SIG-M5 (cell line): ENCODE measurements at regions not wholly inside any gene's neighbourhood (a gene's known extent, or its start where the extent isn't known, plus 50 kb on each side); places are given as distances from the start of the nearest gene placed in this dataset.
"Not testable (repeated sequence)": the region's sequence is repeated elsewhere in the genome, so short reads cannot be mapped to it uniquely, and the experiment has no call there.

Experiments
- DNase-seq: peaks from one replicate; lab custom pipeline; 2025; lab: John Stamatoyannopoulos, UW

DNA sequence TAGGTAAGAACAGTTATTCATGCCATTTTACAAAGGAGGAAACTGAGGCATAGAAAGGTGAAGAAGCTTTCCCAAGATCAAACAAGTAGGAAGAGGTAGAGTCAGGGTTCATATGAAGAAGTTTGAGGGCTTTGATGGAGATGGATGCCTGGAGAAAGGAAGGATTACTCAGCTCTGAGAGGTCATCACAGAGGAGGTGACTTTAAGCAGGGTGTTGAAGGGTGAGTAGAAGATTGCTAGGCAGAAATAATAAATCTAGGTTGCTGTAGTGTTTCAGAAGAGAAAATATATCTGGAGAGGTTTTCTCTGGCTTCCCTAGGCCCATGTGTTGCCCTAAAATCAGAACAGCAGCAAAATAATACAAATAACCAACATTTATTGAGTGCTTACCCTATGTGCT is 196.3 kb downstream of the PALM2AKAP2 start:
- DNase-seq: no peak

GRCh38 chr9:109977521-109977920 is 197.5 kb downstream of the PALM2AKAP2 start:
- DNase-seq: no peak

DNA sequence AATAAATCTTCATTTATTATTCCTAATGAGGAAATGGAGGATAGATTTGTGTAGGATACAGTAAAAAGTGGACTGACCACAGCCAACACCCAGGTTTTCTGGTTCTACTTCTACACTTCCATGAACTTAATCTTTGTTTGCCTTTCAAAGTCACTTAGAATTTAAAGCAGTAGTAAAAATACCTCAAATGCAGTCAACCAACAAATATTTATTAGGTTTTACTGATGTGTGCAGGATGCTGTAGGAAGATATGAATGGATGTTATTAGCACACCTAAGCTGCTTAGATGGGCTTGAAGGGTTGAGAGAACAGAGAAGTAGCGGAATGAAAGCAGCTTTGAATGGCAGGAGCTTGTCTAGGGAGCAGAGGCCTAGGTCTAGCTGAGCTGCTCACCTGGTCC is 201.1 kb downstream of the PALM2AKAP2 start:
- no peak for DNase-seq

DNA sequence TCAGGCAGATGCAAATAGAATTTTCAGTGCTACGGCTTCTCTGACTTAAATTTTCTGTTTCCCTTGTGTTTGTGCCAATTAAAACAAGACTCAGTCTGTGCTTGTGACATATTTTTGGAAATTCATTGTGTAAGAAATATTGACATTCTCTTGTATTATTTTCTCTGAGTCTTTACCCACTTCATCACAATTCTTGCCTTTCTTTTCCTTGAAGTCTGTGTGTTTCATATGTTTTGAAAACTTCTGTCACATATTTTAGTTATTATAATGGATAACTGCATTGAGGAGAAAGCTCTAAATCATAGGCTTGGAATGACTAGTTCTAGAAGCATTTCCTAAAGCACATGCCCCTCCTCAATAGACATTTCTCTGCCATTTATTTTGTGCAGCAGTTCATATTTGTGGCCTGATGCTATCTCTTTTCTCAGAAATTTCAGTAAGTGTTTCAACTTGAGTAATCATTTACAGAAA is 206.6 kb downstream of the PALM2AKAP2 start:
- DNase-seq: no peak

- DNase-seq: no peak
Measured at GRCh38 chr9:109989296-109989695, 209.3 kb downstream of the PALM2AKAP2 start.

DNA sequence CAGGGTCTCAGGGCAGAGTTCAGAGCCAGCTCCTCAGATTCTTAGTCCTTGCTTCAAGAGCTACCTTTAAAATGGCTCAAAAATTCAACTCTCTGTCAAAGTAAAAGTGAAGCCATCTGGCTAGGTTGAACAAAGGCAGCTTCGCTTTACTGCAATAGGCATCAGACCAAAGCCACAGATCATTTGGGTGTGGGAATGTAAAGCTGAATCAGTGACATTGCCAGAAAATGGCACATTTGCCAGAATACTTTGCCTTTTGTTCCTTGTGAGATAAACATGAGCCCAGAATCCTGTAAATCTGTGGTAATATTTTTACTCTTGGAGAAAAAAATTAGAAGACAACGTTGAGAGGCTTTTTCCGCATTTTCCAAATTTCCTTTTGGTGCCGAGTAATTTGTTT is 210.5 kb downstream of the PALM2AKAP2 start:
- no peak for DNase-seq

DNA sequence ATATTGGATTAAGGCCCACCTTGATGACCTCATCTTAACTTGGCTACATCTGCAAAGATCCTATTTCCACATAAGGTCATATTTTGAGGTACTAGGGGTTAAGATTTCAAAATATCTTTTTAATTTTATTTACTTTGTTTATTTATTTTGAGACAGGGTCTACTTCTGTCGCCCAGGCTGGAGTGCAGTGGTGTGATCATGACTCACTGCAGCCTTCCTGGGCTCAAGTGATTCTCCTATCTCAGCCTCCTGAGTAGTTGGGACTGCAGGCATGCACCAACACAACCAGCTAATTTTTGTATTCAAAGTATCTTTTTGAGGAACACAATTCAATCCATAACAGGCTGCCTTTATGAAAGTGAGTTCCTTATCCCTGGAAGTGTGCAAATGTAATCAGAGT is 212.3 kb downstream of the PALM2AKAP2 start:
- DNase-seq: no peak

DNA sequence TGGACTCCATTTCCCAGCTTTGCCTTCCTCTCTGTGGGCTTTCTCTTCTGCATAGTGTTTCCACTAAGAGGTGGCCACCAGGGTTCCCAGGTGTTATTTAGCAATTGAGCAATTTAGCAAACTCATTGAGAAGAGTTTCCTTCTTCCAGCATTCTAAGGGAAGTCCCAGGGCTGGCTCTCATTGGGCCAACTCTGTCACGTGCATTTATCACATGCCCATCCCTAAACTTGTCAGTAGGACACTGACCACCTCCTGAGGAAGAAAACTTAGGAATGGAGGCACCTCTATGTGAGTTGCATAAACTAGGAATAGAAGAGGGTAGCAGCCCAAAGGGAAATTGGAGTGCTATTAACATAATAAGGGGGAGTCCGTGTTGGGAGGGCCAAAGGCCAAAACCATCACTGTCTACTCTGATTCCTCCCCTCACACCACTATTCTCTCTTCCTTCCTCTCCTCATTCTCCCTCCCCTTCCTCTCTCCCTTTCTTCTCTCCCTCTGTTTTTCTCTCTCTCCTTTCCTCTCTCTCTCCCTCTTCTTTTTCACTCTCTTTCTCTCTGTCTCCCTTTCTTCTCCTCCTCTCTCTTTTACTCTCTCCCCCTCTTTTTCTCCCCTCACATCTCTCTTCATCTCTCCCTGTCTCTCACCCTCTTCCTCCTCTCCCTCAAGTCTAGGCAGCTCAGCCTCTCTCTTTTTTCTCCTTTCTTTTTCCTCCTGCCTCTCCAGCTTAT is 213.4 kb downstream of the PALM2AKAP2 start:
- DNase-seq: no peak

- DNase-seq: no peak
Measured at GRCh38 chr9:109994141-109994540, 213.8 kb downstream of the C9orf152 start.

- DNase-seq: no peak
Measured at GRCh38 chr9:109996936-109997580, 210.9 kb downstream of the C9orf152 start.

DNA sequence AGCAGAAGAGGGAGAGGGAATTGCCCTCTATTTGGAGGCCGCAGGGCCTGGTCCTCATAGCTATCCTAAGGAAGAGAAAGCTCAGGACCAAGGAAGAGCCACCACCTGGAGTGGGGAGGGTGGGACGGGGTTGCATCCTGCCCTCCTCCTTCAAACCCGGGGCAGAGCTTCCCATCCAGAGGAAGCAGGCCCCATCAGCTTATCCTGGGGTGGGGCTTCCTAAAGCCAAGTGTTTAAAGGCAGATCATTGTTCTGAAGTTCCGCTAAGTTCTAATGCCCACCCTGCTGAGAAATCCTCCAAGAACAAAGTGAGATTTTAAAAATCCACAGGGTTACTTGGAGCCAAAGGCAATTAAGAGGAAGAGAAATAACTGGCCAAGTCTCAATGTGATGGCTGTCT is 210.3 kb downstream of the C9orf152 start:
- DNase-seq: no peak

- not testable (repeated sequence) for DNase-seq
Measured at GRCh38 chr9:110005521-110005920, 202.4 kb downstream of the C9orf152 start.

DNA sequence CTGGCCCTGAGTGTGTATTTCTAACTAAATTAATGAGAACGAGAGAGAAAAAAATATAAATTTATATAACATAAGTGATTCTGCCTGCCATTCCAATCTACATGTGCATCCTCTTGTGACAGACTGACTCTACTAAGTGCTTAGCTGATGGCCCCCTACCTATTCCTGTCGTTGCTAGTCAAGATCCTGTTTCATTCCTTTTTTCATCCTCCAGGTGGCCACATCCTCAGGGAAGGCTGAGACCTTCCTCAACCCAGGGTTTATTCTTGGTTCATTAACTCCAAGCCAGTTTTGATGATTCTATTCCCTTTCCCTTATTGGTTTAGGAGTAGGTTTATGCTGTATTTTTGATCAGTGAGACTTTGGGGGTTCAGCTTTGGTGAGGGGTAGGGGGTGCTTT is 201.3 kb downstream of the C9orf152 start:
- no peak for DNase-seq

DNA sequence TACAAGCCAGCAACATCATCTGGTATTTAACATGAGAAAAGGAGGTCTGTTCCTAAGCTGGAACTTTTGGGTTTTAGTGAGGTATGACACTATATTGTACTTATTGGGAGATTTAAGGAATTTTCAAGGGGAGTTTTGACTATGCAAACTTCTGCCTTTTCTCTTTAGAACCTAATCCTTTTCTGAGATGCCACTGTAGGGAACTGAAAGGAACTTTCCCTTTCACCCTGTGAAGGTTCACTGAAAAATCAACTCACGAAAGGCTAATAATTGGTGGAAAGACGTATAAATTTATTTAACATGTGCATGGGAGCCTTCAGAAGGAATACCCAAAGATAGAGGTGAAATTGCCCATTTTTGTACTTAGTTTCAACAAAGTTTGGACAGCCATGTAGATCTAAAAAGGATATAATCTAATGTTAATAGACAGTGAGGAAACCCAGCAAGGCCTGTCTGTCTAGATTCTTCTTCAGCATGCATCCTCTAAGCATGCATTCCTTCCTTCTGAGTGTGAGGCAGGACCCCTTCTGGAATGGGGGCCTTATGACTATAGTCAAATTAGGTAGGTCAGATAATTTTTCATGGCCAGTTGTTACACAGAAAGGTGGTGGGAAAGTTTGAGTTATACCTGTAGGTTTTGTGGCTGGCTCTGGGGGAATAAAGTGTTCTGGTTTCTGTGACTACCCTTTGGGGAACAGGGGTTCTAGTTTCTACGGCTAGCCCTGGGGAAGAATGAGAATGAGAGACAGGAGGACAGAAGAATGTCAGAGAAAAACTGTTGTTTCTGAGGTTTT is 200.3 kb downstream of the C9orf152 start:
- DNase-seq: no peak

DNA sequence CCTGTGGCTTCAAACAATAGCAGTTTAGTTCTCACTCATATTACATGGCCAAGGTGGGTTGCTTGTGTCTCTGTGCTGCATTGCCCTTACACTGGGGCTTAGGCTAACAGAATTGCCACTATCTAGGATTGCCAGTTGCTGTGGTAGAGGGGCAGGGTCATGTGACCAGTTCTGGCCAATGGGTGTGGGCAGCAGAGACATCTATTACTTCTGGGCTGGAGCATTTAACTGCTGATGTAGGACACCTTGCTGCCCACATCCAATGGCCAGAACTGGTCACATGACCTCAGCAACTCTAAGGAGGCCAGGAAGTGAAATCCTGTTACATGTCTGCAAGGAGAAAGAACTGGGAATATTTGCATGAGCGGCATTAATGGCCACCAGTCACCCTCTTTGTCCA is 199.3 kb downstream of the C9orf152 start:
- no peak for DNase-seq

DNA sequence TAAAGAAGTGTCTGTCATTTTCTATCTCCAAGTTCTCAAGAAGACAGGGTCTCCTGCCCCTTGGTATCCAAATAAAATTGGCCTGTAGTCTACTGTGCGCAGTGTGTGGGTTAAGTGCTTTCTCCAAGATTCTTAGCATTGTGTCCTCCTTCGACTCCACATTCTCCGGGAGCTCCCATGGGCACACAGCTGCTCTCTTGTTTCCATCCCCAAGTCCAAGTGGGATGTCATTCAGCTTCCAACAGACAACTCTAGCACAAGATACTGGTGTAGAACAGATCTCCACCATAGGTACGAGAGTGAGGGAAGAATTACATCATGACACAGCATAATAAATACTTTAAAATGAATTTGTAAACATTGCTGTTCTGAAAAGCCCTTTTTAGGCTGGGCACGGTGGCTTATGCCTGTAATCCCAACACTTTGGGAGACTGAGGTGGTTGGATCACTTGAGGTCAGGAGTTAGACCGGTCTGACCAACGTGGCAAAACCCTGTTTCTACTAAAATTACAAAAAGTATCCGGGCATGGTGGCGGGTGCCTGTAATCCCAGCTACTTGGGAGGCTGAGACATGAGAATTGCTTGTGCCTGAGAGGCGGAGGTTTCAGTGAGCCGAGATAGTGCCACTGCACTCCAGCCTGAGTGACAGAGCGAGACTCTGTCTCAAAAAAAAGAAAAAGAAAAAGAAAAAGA is 196.2 kb downstream of the C9orf152 start:
- DNase-seq: no peak

DNA sequence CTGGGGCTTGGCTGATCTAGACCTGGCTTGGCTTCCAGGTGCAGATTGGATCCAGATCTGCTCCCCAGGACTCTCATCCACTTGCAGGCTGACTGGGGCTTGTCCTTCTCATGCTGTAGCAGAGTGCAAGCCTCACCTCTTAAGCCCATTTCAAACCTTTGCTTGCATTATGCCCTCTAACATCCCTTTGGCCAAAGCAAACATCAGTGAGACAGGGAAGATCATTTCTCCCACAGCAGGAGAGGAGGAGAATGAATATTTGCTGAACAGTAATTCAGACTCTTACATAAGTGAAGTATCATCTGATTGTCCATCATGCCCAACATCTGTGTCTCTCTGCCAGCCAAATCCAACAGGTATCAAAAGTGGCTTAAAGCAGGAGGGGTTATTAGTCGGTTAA is 194.9 kb downstream of the C9orf152 start:
- no peak for DNase-seq

DNA sequence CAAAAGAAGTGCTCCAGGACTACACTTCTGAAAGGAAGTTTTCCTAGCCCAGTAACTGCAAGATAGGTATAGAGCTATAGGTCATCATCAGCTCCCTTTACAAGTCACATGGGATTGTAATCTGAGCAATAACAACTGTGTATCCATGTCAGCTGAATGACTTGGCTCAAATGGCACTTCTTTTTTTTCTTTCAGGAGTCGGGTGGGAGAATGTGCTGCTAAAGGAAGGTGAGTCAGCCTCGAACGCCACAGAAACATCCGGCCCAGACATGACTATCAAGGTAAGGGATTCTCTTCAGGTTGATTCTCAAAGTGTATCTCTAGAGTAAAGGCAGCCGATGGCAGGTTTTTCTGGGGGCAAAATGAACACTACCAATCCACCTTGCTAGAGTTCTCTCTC is 192.2 kb downstream of the C9orf152 start:
- DNase-seq: no peak

- DNase-seq: no peak
Measured at GRCh38 chr9:110016340-110016739, 191.6 kb downstream of the C9orf152 start.

- DNase-seq: not testable (repeated sequence)
Measured at GRCh38 chr9:110020216-110020615, 187.7 kb downstream of the C9orf152 start.

- DNase-seq: peak; percentile 55
Measured at GRCh38 chr9:110021891-110022290, 186.1 kb downstream of the C9orf152 start.

DNA sequence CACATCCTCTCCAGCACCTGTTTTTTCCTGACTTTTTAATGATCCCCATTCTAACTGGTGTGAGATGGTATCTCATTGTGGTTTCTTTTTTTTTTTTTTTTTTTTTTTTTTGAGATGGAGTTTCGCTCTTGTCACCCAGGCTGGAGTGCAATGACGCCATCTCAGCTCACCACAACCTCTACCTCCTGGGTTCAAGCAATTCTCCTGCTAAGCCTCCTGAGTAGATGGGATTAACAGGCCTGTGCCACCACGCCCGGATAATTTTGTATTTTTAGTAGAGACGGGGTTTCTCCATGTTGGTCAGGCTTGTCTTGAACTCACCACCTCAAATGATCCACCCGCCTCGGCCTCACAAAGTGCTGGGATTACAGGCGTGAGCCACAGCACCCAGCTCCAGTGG is 184.7 kb downstream of the C9orf152 start:
- not testable (repeated sequence) for DNase-seq
